ENCODE measurements at regions not wholly inside any gene's neighbourhood (a gene's known extent, or its start where the extent isn't known, plus 50 kb on each side); places are given as distances from the start of the nearest gene placed in this dataset.

- TF ChIP-seq CTCF (conservative IDR thresholded peaks at IDR 0.05 in 1 of 2, IDR thresholded peaks at IDR 0.05 in 1 of 2; ENCODE audit: extremely low read depth in 1 of 2, insufficient read depth in 1 of 2, low read depth in 1 of 2, low read length in 2 of 2) (no peak), EZH2 (IDR thresholded peaks at IDR 0.05; ENCODE audit: borderline replicate concordance, low read length) (no peak)
Observed at GRCh38 chr3:88690287-88690686, 417.1 kb upstream of the EPHA3 start.

Measured in mammary epithelial cell (primary cell).